ENCODE measurements at regions not wholly inside any gene's neighbourhood (a gene's known extent, or its start where the extent isn't known, plus 50 kb on each side); places are given as distances from the start of the nearest gene placed in this dataset.

DNA sequence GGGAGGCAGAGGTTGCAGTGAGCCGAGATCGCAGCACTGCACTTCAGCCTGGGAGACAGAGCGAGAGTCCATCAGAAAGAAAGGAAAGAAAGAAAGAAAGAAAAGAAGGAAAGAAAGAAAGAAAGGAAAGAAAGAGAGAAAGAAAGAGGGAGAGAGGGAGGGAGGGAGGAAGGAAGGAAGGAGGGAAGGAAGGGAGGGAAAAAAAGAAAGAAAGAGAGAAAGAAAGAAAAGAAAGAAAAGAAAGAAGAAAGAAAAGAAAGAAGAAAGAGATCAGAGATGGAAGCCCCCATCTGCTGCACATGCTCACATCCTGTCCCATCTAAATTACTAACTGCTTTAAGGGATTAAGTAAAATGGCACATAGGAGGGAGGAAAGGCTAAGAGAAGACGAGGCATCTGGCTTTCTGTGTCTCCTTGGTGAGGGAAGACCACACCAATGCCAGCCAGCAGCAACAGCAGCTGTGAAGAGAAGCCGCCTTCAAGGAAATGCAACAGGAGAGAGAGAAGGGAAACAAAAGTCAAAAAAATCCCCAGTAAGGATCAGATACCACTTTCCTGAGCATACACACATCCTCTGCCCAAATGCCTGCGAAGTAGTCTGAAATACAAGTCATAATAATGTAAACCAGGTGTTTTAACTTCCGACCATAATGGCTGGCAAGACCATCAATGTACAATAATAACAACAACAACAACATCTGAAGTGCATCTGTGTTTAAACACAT is 300.2 kb upstream of the JARID2 start:
- H2AFZ ChIP-seq (ENCODE audit: low read depth, low read length) = no peak overlapping the region
- H3K9ac ChIP-seq (ENCODE audit: low read length) = no peak overlapping the region
- H3K9me3 Mint-ChIP-seq (ENCODE audit: unreplicated experiment) = no peaks in the 10 kb centered on the region
- no peak overlapping the region for H3K4me2 ChIP-seq (ENCODE audit: low read length)
- no peaks in the 10 kb centered on the region for H3K4me1 Mint-ChIP-seq (ENCODE audit: low read depth, unreplicated experiment)
- no peak overlapping the region for H3K27ac ChIP-seq (ENCODE audit: low read depth, low read length)
- DNase-seq (ENCODE audit: low read depth) = no peak
- H3K4me1 ChIP-seq (ENCODE audit: insufficient read depth, low read length) = no peaks in the 10 kb centered on the region
- no peak for FAIRE-seq
- H4K20me1 ChIP-seq (ENCODE audit: insufficient read depth, low read length) = no peaks in the 10 kb centered on the region
- TF ChIP-seq EZH2 (IDR thresholded peaks at IDR 0.05; ENCODE audit: insufficient read depth, low read length) = no peak
- TF ChIP-seq, protein P1, sequence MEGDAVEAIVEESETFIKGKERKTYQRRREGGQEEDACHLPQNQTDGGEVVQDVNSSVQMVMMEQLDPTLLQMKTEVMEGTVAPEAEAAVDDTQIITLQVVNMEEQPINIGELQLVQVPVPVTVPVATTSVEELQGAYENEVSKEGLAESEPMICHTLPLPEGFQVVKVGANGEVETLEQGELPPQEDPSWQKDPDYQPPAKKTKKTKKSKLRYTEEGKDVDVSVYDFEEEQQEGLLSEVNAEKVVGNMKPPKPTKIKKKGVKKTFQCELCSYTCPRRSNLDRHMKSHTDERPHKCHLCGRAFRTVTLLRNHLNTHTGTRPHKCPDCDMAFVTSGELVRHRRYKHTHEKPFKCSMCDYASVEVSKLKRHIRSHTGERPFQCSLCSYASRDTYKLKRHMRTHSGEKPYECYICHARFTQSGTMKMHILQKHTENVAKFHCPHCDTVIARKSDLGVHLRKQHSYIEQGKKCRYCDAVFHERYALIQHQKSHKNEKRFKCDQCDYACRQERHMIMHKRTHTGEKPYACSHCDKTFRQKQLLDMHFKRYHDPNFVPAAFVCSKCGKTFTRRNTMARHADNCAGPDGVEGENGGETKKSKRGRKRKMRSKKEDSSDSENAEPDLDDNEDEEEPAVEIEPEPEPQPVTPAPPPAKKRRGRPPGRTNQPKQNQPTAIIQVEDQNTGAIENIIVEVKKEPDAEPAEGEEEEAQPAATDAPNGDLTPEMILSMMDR (IDR thresholded peaks at IDR 0.05; ENCODE audit: insufficient read depth, low read depth, low read length) = no peak
- no peak overlapping the region for H3K4me3 Mint-ChIP-seq (ENCODE audit: unreplicated experiment)
- no peak overlapping the region for H3K27ac Mint-ChIP-seq (ENCODE audit: unreplicated experiment)
- peaks cover 19% of the 10 kb centered on the region for H3K27me3 Mint-ChIP-seq (ENCODE audit: low read depth, unreplicated experiment)
- H3K79me2 ChIP-seq (ENCODE audit: insufficient read depth, low read length) = no peaks in the 10 kb centered on the region
- no peaks in the 10 kb centered on the region for H3K27me3 ChIP-seq (ENCODE audit: insufficient read depth, low read length)
- H3K9me3 ChIP-seq (ENCODE audit: insufficient read depth, low read depth, low read length) = no peaks in the 10 kb centered on the region
- H3K4me3 ChIP-seq (ENCODE audit: insufficient read depth, low read depth, low read length) = no peak overlapping the region
- peaks cover 1% of the 10 kb centered on the region for H3K36me3 Mint-ChIP-seq (ENCODE audit: low read depth, unreplicated experiment)
- no peaks in the 10 kb centered on the region for H3K36me3 ChIP-seq (ENCODE audit: insufficient read depth, low read length)

DNA sequence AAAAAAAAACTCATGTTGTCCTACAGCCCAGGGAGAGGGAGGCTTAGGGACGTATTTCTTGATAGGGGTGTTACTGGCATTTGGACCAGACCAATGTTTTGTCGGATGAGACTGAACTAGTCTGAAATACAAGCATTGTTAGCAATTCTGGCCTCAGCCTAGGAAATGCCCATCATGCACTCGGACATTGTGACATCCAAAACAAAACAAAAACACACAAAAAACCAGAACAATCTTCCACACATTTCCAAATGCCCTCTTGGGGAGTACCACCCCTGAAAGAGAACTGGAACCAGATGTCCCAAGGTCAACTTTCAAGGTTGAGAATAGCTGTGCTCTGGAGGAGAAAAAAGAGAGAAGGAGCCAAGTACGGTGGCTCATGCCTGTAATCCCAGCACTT is 299.1 kb upstream of the JARID2 start:
- no peaks in the 10 kb centered on the region for H3K4me1 Mint-ChIP-seq (ENCODE audit: low read depth, unreplicated experiment)
- Histone ChIP-seq H3K9ac (ENCODE audit: low read length) (no peak overlapping the region), H3K79me2 (ENCODE audit: insufficient read depth, low read length) (no peaks in the 10 kb centered on the region), H3K9me3 (ENCODE audit: insufficient read depth, low read depth, low read length) (no peaks in the 10 kb centered on the region), H3K4me1 (ENCODE audit: insufficient read depth, low read length) (no peaks in the 10 kb centered on the region), H3K4me2 (ENCODE audit: low read length) (no peak overlapping the region), H3K4me3 (ENCODE audit: insufficient read depth, low read depth, low read length) (no peak overlapping the region), H4K20me1 (ENCODE audit: insufficient read depth, low read length) (no peaks in the 10 kb centered on the region), H2AFZ (ENCODE audit: low read depth, low read length) (no peak overlapping the region), H3K36me3 (ENCODE audit: insufficient read depth, low read length) (no peaks in the 10 kb centered on the region), H3K27me3 (ENCODE audit: insufficient read depth, low read length) (no peaks in the 10 kb centered on the region), H3K27ac (ENCODE audit: low read depth, low read length) (no peak overlapping the region)
- H3K27ac Mint-ChIP-seq (ENCODE audit: unreplicated experiment) = no peak overlapping the region
- FAIRE-seq (no peak), DNase-seq (ENCODE audit: low read depth) (no peak)
- no peak overlapping the region for H3K4me3 Mint-ChIP-seq (ENCODE audit: unreplicated experiment)
- H3K9me3 Mint-ChIP-seq (ENCODE audit: unreplicated experiment) = no peaks in the 10 kb centered on the region
- peaks cover 20% of the 10 kb centered on the region for H3K27me3 Mint-ChIP-seq (ENCODE audit: low read depth, unreplicated experiment)
- TF ChIP-seq EZH2 (IDR thresholded peaks at IDR 0.05; ENCODE audit: insufficient read depth, low read length) = no peak
- TF ChIP-seq, protein P1 (IDR thresholded peaks at IDR 0.05; ENCODE audit: insufficient read depth, low read depth, low read length) = no peak
- peaks cover 1% of the 10 kb centered on the region for H3K36me3 Mint-ChIP-seq (ENCODE audit: low read depth, unreplicated experiment)

DNA sequence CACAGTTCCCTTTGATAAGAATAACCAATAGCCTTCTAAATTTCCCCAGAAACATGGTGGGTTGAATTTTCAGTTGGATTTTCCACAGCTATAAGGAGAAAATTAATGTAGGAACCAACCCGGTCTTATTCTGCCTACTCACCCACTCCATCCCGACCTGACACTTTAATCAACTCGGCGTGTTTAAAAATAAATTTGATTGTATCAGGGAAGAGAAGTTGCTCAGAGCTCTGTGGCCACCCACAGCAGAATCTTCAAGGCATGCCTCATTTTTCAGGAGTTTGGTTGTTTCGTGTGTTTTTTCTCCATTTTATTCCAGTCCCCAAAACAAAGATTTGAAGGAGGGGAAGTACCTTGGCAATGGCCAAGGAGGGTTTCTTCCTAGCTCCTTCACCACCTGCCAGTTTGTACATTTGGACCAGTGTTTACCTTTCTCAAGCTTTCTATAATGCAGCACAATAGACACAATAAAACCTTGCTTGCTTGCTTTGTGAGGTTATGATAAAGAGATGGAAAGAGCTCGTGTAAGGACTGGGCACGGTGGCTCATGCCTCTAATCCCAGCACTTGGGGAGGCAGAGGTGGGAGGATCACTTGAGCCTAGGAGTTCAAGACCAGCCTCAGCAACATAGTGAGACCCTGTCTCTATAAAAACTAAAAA is 297.2 kb upstream of the JARID2 start:
- Mint-ChIP-seq H3K36me3 (ENCODE audit: low read depth, unreplicated experiment) (peaks cover 1% of the 10 kb centered on the region), H3K9me3 (ENCODE audit: unreplicated experiment) (no peaks in the 10 kb centered on the region), H3K4me3 (ENCODE audit: unreplicated experiment) (no peak overlapping the region), H3K4me1 (ENCODE audit: low read depth, unreplicated experiment) (no peaks in the 10 kb centered on the region), H3K27ac (ENCODE audit: unreplicated experiment) (no peak overlapping the region), H3K27me3 (ENCODE audit: low read depth, unreplicated experiment) (peaks cover 15% of the 10 kb centered on the region)
- Histone ChIP-seq H4K20me1 (ENCODE audit: insufficient read depth, low read length) (no peaks in the 10 kb centered on the region), H3K4me3 (ENCODE audit: insufficient read depth, low read depth, low read length) (no peak overlapping the region), H3K27me3 (ENCODE audit: insufficient read depth, low read length) (no peaks in the 10 kb centered on the region), H3K79me2 (ENCODE audit: insufficient read depth, low read length) (no peaks in the 10 kb centered on the region), H2AFZ (ENCODE audit: low read depth, low read length) (no peak overlapping the region), H3K4me2 (ENCODE audit: low read length) (no peak overlapping the region), H3K4me1 (ENCODE audit: insufficient read depth, low read length) (no peaks in the 10 kb centered on the region), H3K27ac (ENCODE audit: low read depth, low read length) (no peak overlapping the region), H3K9ac (ENCODE audit: low read length) (no peak overlapping the region), H3K36me3 (ENCODE audit: insufficient read depth, low read length) (no peaks in the 10 kb centered on the region), H3K9me3 (ENCODE audit: insufficient read depth, low read depth, low read length) (no peaks in the 10 kb centered on the region)
- TF ChIP-seq, protein P1 (IDR thresholded peaks at IDR 0.05; ENCODE audit: insufficient read depth, low read depth, low read length) = no peak
- TF ChIP-seq EZH2 (IDR thresholded peaks at IDR 0.05; ENCODE audit: insufficient read depth, low read length) = no peak
- DNase-seq (ENCODE audit: low read depth) (no peak), FAIRE-seq (no peak)
